Lung (tissue), 11 donors: ENCODE measurements at regions not wholly inside any gene's neighbourhood (a gene's known extent, or its start where the extent isn't known, plus 50 kb on each side); places are given as distances from the start of the nearest gene placed in this dataset.

Experiments used
- ATAC-seq: fragments of 200-7000 bp; cut with Tn5 transposase; one replicate; pipeline ENCODE4 v1.9.1; 2020; ENCODE audit warnings: moderate number of reproducible peaks; ENCODE audit not compliant: insufficient read depth, low FRiP score
- DNase-seq, 3 donors: peaks; one replicate each; pipeline ENCODE4 v3.0.0-alpha.2; 2013 to 2017
- H3K27ac ChIP-seq, 2 donors: one replicate each; pipeline ENCODE4 v1.5.1; 2013; ENCODE audit warnings: mild to moderate bottlenecking in 2 of 2, moderate library complexity in 2 of 2, control low read depth in 1 of 2, inconsistent platforms in 1 of 2, low read depth in 1 of 2, low read length in 1 of 2
- H3K27me3 ChIP-seq, 3 donors: one replicate each; pipeline ENCODE4 v1.5.1; 2013; ENCODE audit warnings: low read length in 2 of 3; ENCODE audit not compliant: control insufficient read depth in 3 of 3, insufficient read depth in 3 of 3
- H3K36me3 ChIP-seq, 4 donors: one replicate each; pipeline ENCODE4 v1.5.1; 2013; ENCODE audit warnings: low read length in 4 of 4, mild to moderate bottlenecking in 1 of 4, moderate library complexity in 1 of 4; ENCODE audit not compliant: control insufficient read depth in 4 of 4, insufficient read depth in 4 of 4
- H3K4me1 ChIP-seq, 5 donors: one replicate each; pipeline ENCODE4 v1.5.1; 2013; ENCODE audit warnings: low read length in 5 of 5, mild to moderate bottlenecking in 2 of 5, moderate library complexity in 1 of 5; ENCODE audit not compliant: control insufficient read depth in 5 of 5, insufficient read depth in 5 of 5
- H3K4me3 ChIP-seq: one replicate; pipeline ENCODE4 v1.5.1; 2013; ENCODE audit warnings: mild to moderate bottlenecking, control low read depth, moderate library complexity
- H3K9ac ChIP-seq, 2 donors: one replicate each; pipeline ENCODE4 v1.5.1; 2013; ENCODE audit warnings: low read length in 2 of 2, control low read depth in 1 of 2; ENCODE audit not compliant: insufficient read depth in 1 of 2
- H3K9me3 ChIP-seq, 4 donors: one replicate each; pipeline ENCODE4 v1.5.1; 2013; ENCODE audit warnings: low read length in 3 of 4, mild to moderate bottlenecking in 1 of 4, moderate library complexity in 1 of 4; ENCODE audit not compliant: control insufficient read depth in 4 of 4, insufficient read depth in 3 of 4
- CTCF ChIP-seq: IDR thresholded peaks from 2 replicates; pipeline ENCODE4 v1.5.1; 2012; ENCODE audit warnings: mild to moderate bottlenecking; ENCODE audit errors: control extremely low read depth, extremely low read depth
- WGBS, 2 donors: extraction: QIAGEN DNeasy Blood & Tissue Kit; methylation state at CpG; one replicate each; pipeline ENCODE4 v1.1.7; 2013; 5-methylcytosine and 5-hydroxymethylcytosine counted together
- donor health status: control.
- donor health status: control.
- donor health status: Bipolar disorder and iron deficiency.
- donor health status: healthy.
- donor health status: DM: yes; HTN: yes; CAD: no.

- H3K27ac ChIP-seq, result no peak overlapping the region
- H3K9ac ChIP-seq, result no peak overlapping the region
- 96 to 100% methylated on average over 1 of the region's 1 CpG for WGBS, 2 donors
- no peak for DNase-seq
- H3K36me3 ChIP-seq, result peaks cover 0 to 10% (median 7%) of the 10 kb centered on the region in 4 donors
- H3K9me3 ChIP-seq, result no peaks in the 10 kb centered on the region
- no peak overlapping the region for H3K4me3 ChIP-seq
- H3K4me1 ChIP-seq, result peaks cover 0 to 37% (median 19%) of the 10 kb centered on the region in 5 donors
- no peak for TF ChIP-seq CTCF
- ATAC-seq, result no peak
- no peaks in the 10 kb centered on the region for H3K27me3 ChIP-seq
Measured at GRCh38 chr15:62756995-62757360, 285.6 kb upstream of the TPM1 start.

DNA sequence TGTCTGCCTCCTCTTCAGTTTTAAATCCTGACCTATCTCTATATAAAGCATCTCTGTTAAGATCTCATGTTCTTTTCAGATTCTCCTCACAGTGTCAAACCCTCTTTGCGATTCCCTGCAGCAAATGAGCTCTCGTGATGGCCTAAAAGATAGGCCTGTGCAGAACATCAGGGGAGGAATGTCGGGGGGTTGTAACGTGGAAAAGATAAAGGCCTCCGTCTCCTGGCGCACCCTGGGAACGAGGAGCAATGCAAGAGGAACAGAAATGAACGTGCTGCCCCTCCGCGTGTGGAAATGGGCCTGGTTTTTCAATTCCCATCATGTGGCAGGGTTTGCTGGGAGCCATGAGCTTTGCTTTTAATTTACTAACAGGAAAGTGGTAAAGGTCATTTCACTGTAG is 285.0 kb upstream of the TPM1 start:
- no peak overlapping the region for H3K4me3 ChIP-seq
- 88 to 89% methylated on average over 10 of the region's 10 CpGs for WGBS, 2 donors
- H3K9ac ChIP-seq, result no peak overlapping the region
- peaks cover 0 to 12% (median 9%) of the 10 kb centered on the region in 4 donors for H3K36me3 ChIP-seq
- no peak for ATAC-seq
- H3K4me1 ChIP-seq, result peaks cover 0 to 37% (median 19%) of the 10 kb centered on the region in 5 donors
- H3K27ac ChIP-seq, result peak overlapping the region in 1 of 2 donors; percentile 14
- H3K27me3 ChIP-seq, result no peaks in the 10 kb centered on the region
- DNase-seq, result peak in 1 of 3 donors; percentile 36
- no peaks in the 10 kb centered on the region for H3K9me3 ChIP-seq
- no peak for TF ChIP-seq CTCF

DNA sequence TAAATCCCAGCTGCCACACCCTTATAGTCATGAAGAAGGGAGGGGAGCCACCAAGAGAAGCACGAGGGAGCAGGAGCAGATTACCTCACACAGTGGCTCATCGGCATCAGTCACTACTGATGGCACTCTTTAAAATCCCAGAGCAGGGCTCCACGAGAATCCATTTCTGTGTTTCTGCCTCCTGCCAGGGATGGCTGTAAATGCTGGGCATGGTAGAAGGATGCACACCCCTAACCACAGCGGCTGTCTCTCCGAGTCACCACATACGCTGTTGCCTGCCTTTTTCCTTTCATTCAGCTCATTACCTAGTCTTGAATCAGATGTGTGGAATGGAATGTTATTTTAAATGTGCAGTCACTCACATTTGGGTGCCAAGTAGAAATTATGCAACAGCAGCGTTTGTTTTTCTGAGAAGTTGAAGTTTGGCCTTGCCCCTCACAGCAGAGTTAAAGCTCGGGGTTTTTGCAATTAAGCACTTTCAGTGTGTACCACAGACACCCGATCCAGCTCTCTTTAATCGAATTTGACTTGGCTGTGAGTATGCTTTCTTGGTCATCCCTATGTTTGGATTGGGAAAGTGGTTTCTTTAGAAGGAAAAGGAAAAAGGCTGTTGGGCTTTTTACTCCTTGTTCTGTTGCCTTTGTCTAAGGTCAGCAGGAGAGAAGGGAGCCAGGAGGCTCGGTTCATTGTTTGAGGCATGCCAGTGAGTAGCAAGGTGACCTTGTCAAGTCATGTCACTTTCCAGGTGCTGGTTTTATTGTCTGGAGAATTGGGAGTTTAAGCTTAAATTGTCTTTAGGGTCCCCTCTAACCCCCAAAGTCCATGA is 284.2 kb upstream of the TPM1 start:
- Histone ChIP-seq H3K27ac (peak overlapping the region; percentile 9 to 17), H3K9ac (peak overlapping the region; percentile 42 to 67), H3K4me3 (no peak overlapping the region), H3K27me3 (no peaks in the 10 kb centered on the region), H3K4me1 (peaks cover 0 to 37% (median 19%) of the 10 kb centered on the region in 5 donors), H3K36me3 (peaks cover 0 to 12% (median 8%) of the 10 kb centered on the region in 4 donors), H3K9me3 (no peaks in the 10 kb centered on the region)
- 51 to 64% methylated on average over 11 of the region's 11 CpGs for WGBS, 2 donors
- no peak for TF ChIP-seq CTCF
- DNase-seq (peak; percentile 56 to 90 (median 84)), ATAC-seq (peak; percentile 53)
